Choroid plexus epithelial cell (primary cell): ENCODE measurements at regions not wholly inside any gene's neighbourhood (a gene's known extent, or its start where the extent isn't known, plus 50 kb on each side); places are given as distances from the start of the nearest gene placed in this dataset.

Experiments used
- DNase-seq: peaks from one replicate; pipeline ENCODE4 v3.0.0-alpha.2; 2010; ENCODE audit warnings: low read depth
- H3K4me3 ChIP-seq: 2 replicates; pipeline ENCODE4 v1.5.1; 2011; ENCODE audit warnings: low read depth, mild to moderate bottlenecking, control low read depth, low read length, moderate library complexity
- CTCF ChIP-seq: conservative IDR thresholded peaks from 2 replicates; pipeline ENCODE4 v1.5.1; 2011; ENCODE audit warnings: low read depth, mild to moderate bottlenecking, control low read depth, inconsistent platforms, low read length, moderate library complexity

- H3K4me3 ChIP-seq, result no peak overlapping the region
- DNase-seq, result no peak
Measured at GRCh38 chr1:191396622-191397021, 761.6 kb upstream of the RGS18 start.

GRCh38 chr1:191398551-191398950 is 759.7 kb upstream of the RGS18 start:
- no peak for DNase-seq
- TF ChIP-seq CTCF, result no peak
- H3K4me3 ChIP-seq, result no peak overlapping the region

More at GRCh38 chr1:191396622-191397021, 761.6 kb upstream of the RGS18 start:
- no peak for TF ChIP-seq CTCF

GRCh38 chr1:191405417-191405816 is 752.8 kb upstream of the RGS18 start:
- no peak overlapping the region for H3K4me3 ChIP-seq
- DNase-seq, result no peak
- no peak for TF ChIP-seq CTCF

GRCh38 chr1:191414981-191415640 is 743.2 kb upstream of the RGS18 start:
- DNase-seq, result no peak
- no peak overlapping the region for H3K4me3 ChIP-seq
- no peak for TF ChIP-seq CTCF

GRCh38 chr1:191419842-191420241 is 738.4 kb upstream of the RGS18 start:
- TF ChIP-seq CTCF, result no peak
- DNase-seq, result no peak
- no peak overlapping the region for H3K4me3 ChIP-seq

- no peak overlapping the region for H3K4me3 ChIP-seq
- no peak for TF ChIP-seq CTCF
Measured at GRCh38 chr1:191427593-191427992, 730.7 kb upstream of the RGS18 start.

GRCh38 chr1:191432817-191433216 is 725.4 kb upstream of the RGS18 start:
- no peak for DNase-seq

More at GRCh38 chr1:191427593-191427992, 730.7 kb upstream of the RGS18 start:
- no peak for DNase-seq

More at GRCh38 chr1:191432817-191433216, 725.4 kb upstream of the RGS18 start:
- TF ChIP-seq CTCF, result no peak
- no peak overlapping the region for H3K4me3 ChIP-seq
